OCI-LY1 (cell line): ENCODE measurements at regions not wholly inside any gene's neighbourhood (a gene's known extent, or its start where the extent isn't known, plus 50 kb on each side); places are given as distances from the start of the nearest gene placed in this dataset.

Experiments
- H2AFZ ChIP-seq: fragments of 200-600 bp; sonication (generic), shearing (Covaris generic); 2 replicates; pipeline ENCODE4 v1.6.0; 2014; ENCODE audit warnings: antibody characterized with exemption, mild to moderate bottlenecking, low read length
- H3F3A ChIP-seq: fragments of 200-600 bp; sonication (generic), shearing (Covaris generic); 2 replicates; pipeline ENCODE4 v1.6.0; 2014; ENCODE audit warnings: mild to moderate bottlenecking, antibody characterized with exemption, low read length, moderate library complexity; ENCODE audit not compliant: insufficient read depth
- H3K27ac ChIP-seq: fragments of 200-600 bp; sonication (generic); 2 replicates; pipeline ENCODE4 v1.5.1; 2014; ENCODE audit warnings: low read length, mixed run types, mild to moderate bottlenecking, low read depth; ENCODE audit not compliant: poor library complexity, severe bottlenecking
- H3K27me3 ChIP-seq: fragments of 200-600 bp; sonication (generic); 2 replicates; pipeline ENCODE4 v1.6.0; 2014; ENCODE audit warnings: antibody characterized with exemption, mild to moderate bottlenecking, low read length, moderate library complexity; ENCODE audit not compliant: insufficient read depth
- H3K36me3 ChIP-seq: fragments of 200-600 bp; sonication (generic); 2 replicates; pipeline ENCODE4 v1.6.1; 2014; ENCODE audit warnings: mild to moderate bottlenecking, antibody characterized with exemption, low read length, moderate library complexity, mixed read lengths; ENCODE audit not compliant: insufficient read depth
- H3K4me1 ChIP-seq: fragments of 200-600 bp; sonication (generic); 2 replicates; pipeline ENCODE4 v1.5.1; 2014; ENCODE audit warnings: mild to moderate bottlenecking, low read length, moderate library complexity; ENCODE audit not compliant: insufficient read depth, severe bottlenecking
- H3K4me2 ChIP-seq: fragments of 200-600 bp; sonication (generic), shearing (Covaris generic); 2 replicates; pipeline ENCODE4 v1.6.1; 2014; ENCODE audit warnings: low read length
- H3K4me3 ChIP-seq: fragments of 200-600 bp; sonication (generic); 2 replicates; pipeline ENCODE4 v1.5.1; 2014; ENCODE audit warnings: low read length, low read depth, mild to moderate bottlenecking, mixed read lengths; ENCODE audit not compliant: poor library complexity, severe bottlenecking
- H3K79me2 ChIP-seq: fragments of 200-600 bp; shearing (Covaris generic); 2 replicates; pipeline ENCODE4 v1.6.1; 2016; ENCODE audit warnings: mixed run types, low read length, mixed read lengths; ENCODE audit not compliant: insufficient read depth
- H3K9ac ChIP-seq: fragments of 200-600 bp; sonication (generic), shearing (Covaris generic); 2 replicates; pipeline ENCODE4 v1.6.1; 2014; ENCODE audit warnings: mild to moderate bottlenecking, low read length, mixed read lengths
- H3K9me2 ChIP-seq: fragments of 200-600 bp; sonication (generic), shearing (Covaris generic); 2 replicates; pipeline ENCODE4 v1.6.1; 2014; ENCODE audit warnings: low read depth, mild to moderate bottlenecking, low read length, mixed read lengths
- H3K9me3 ChIP-seq: fragments of 200-600 bp; shearing (Covaris generic); 2 replicates; pipeline ENCODE4 v1.6.1; 2014; ENCODE audit warnings: low read length, mixed read lengths
- H4K20me1 ChIP-seq: fragments of 200-600 bp; sonication (generic), shearing (Covaris generic); 2 replicates; pipeline ENCODE4 v1.6.0; 2016; ENCODE audit warnings: mild to moderate bottlenecking, low read length; ENCODE audit not compliant: insufficient read depth
- EZH2 ChIP-seq: fragments of 200-600 bp; sonication (generic), shearing (Covaris generic); IDR thresholded peaks from 2 replicates; pipeline ENCODE4 v1.8.0; 2017; ENCODE audit warnings: borderline replicate concordance, mixed run types, mild to moderate bottlenecking, antibody characterized with exemption, low read length, moderate library complexity, mixed read lengths
- TF ChIP-seq, protein P1 (sequence below): fragments of 200-600 bp; sonication (generic), shearing (Covaris generic); IDR thresholded peaks from 2 replicates; pipeline ENCODE4 v1.5.1; 2017; ENCODE audit warnings: mild to moderate bottlenecking, antibody characterized with exemption, low read length, moderate library complexity, mixed read lengths

DNA sequence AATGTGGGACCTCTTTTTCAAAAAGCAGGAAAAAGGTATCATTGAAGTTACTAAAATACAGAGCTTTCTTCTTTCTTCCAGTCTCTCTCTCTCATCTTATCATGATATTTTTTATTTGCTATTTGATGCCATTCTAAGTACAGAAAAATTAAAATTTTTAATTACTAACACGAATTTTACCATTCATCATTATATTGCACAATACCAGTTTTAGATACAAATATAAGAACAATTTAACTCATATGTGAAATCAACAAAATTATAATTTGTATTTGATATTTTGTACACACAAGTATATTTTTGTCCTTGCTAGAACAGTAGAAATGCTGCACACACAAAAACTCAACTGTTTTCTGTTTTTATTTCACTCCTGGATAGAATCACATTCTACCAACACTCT is 112.2 kb downstream of the OAT start:
- H3K9me2 ChIP-seq: no peaks in the 10 kb centered on the region
- TF ChIP-seq EZH2: no peak
- TF ChIP-seq, protein P1, sequence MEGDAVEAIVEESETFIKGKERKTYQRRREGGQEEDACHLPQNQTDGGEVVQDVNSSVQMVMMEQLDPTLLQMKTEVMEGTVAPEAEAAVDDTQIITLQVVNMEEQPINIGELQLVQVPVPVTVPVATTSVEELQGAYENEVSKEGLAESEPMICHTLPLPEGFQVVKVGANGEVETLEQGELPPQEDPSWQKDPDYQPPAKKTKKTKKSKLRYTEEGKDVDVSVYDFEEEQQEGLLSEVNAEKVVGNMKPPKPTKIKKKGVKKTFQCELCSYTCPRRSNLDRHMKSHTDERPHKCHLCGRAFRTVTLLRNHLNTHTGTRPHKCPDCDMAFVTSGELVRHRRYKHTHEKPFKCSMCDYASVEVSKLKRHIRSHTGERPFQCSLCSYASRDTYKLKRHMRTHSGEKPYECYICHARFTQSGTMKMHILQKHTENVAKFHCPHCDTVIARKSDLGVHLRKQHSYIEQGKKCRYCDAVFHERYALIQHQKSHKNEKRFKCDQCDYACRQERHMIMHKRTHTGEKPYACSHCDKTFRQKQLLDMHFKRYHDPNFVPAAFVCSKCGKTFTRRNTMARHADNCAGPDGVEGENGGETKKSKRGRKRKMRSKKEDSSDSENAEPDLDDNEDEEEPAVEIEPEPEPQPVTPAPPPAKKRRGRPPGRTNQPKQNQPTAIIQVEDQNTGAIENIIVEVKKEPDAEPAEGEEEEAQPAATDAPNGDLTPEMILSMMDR: no peak
- H3F3A ChIP-seq: no peaks in the 10 kb centered on the region
- no peak overlapping the region for H3K27ac ChIP-seq
- H3K27me3 ChIP-seq: no peaks in the 10 kb centered on the region; the same call in 1 of the 2 replicates
- no peaks in the 10 kb centered on the region for H3K79me2 ChIP-seq
- no peak overlapping the region for H3K4me3 ChIP-seq
- no peaks in the 10 kb centered on the region for H3K36me3 ChIP-seq
- H3K9me3 ChIP-seq: no peaks in the 10 kb centered on the region
- no peaks in the 10 kb centered on the region for H3K4me1 ChIP-seq
- no peak overlapping the region for H3K9ac ChIP-seq
- no peak overlapping the region for H2AFZ ChIP-seq
- no peaks in the 10 kb centered on the region for H4K20me1 ChIP-seq
- H3K4me2 ChIP-seq: no peak overlapping the region

DNA sequence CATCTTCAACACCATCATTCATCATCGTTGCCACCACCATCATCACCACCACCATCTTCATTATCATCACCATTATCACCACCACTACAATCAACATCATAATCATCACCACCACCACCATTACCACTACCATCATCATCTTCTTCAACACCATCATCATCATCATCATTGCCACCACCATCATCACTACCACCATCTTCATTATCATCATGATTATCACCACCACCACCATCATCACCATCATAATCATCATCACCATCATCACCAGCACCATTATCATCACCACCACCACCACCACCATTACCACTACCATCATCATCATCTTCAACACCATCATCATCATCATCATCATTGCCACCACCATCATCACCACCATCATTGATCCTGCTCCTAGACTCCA is 112.7 kb downstream of the OAT start:
- no peak overlapping the region for H3K4me2 ChIP-seq
- no peaks in the 10 kb centered on the region; the same call in 1 of the 2 replicates for H3K27me3 ChIP-seq
- H3K9me2 ChIP-seq: no peaks in the 10 kb centered on the region
- H3K79me2 ChIP-seq: no peaks in the 10 kb centered on the region
- H3K9me3 ChIP-seq: 0 out of 2 replicates have a peak, but pooled peaks cover 4% of the 10 kb centered on the region
- no peak overlapping the region for H3K27ac ChIP-seq
- H3K4me1 ChIP-seq: no peaks in the 10 kb centered on the region
- no peaks in the 10 kb centered on the region for H3K36me3 ChIP-seq
- no peaks in the 10 kb centered on the region for H3F3A ChIP-seq
- TF ChIP-seq EZH2: no peak
- TF ChIP-seq, protein P1: no peak
- H2AFZ ChIP-seq: no peak overlapping the region
- H3K4me3 ChIP-seq: no peak overlapping the region
- H3K9ac ChIP-seq: no peak overlapping the region
- no peaks in the 10 kb centered on the region for H4K20me1 ChIP-seq

DNA sequence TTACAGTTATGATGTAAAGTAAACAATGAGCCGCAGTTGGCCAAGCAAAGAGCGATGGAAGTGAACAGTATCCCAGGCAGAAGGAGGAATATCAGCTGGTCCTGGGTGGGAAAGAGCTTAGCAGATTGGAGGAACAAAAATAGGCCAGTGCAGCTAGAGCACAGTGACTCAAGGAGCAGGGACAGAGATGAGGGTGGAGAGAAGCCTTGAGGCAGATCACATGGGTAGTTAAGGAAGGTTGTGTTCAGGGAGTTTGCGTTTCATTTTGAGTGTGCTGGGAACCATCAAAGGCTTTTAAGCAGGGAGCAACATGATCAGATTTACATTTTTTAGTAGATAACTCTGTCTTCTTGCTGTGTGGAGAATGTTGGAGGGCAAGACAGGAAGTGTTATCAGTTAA is 113.6 kb downstream of the OAT start:
- H3K27ac ChIP-seq: no peak overlapping the region
- no peak overlapping the region for H3K9ac ChIP-seq
- TF ChIP-seq EZH2: no peak
- TF ChIP-seq, protein P1: no peak
- no peaks in the 10 kb centered on the region for H3F3A ChIP-seq
- no peaks in the 10 kb centered on the region for H3K4me1 ChIP-seq
- no peak overlapping the region for H2AFZ ChIP-seq
- H4K20me1 ChIP-seq: no peaks in the 10 kb centered on the region
- H3K27me3 ChIP-seq: no peaks in the 10 kb centered on the region; the same call in 1 of the 2 replicates
- H3K4me3 ChIP-seq: no peak overlapping the region
- H3K4me2 ChIP-seq: no peak overlapping the region
- H3K79me2 ChIP-seq: no peaks in the 10 kb centered on the region
- no peaks in the 10 kb centered on the region for H3K9me2 ChIP-seq
- H3K36me3 ChIP-seq: no peaks in the 10 kb centered on the region; the same call in 1 of the 2 replicates
- peaks cover 10% of the 10 kb centered on the region; the same call in 1 of the 2 replicates for H3K9me3 ChIP-seq
